HCT116 (cell line): ENCODE measurements at regions not wholly inside any gene's neighbourhood (a gene's known extent, or its start where the extent isn't known, plus 50 kb on each side); places are given as distances from the start of the nearest gene placed in this dataset.

ENCODE experiments used
- ATAC-seq: fragments of 200-7000 bp; cut with Tn5 transposase; 2 replicates; pipeline ENCODE4 v1.9.1; 2020; ENCODE audit warnings: mild to moderate bottlenecking, moderate library complexity
- BruUV-seq: library from RNA; stranded (reverse); fragments of 400-500 nt; replicated peaks from 2 replicates; lab custom pipeline; 2021; lab: Mats Ljungman, UMichigan
- CTCF ChIA-PET: fragments of 300-600 bp; sonication (Branson Sonifier 250); formaldehyde crosslinking; loops from one replicate; lab custom pipeline; 2021; ENCODE audit warnings: antibody characterized with exemption; lab: Charles Lee
- POLR2A ChIA-PET: fragments of 300-600, 350-600 bp; sonication (Branson Sonifier 250); formaldehyde crosslinking; loops from one replicate; lab custom pipeline; 2021; ENCODE audit warnings: antibody characterized with exemption; lab: Charles Lee
- RAD21 ChIA-PET, 2 experiments: fragments of 300-600 bp; sonication (Branson Sonifier 250); formaldehyde crosslinking; loops; one replicate each; lab custom pipeline; 2023; ENCODE audit warnings: low total read pairs in 2 of 2; ENCODE audit not compliant: uncharacterized antibody in 2 of 2, unreplicated experiment in 2 of 2, low non-redundant PET in 1 of 2; lab: Charles Lee
- DNase-seq: peaks from one replicate; pipeline ENCODE4 v3.0.0-alpha.2; 2010; ENCODE audit warnings: low read depth, low spot score
- H2AFZ ChIP-seq: fragments of 200-600 bp; shearing (Covaris generic), sonication (generic); 2 replicates; pipeline ENCODE4 v1.6.1; 2017; ENCODE audit warnings: low read depth, mixed run types, mixed read lengths, antibody characterized with exemption, low read length; ENCODE audit not compliant: poor library complexity, severe bottlenecking
- H3K27ac ChIP-seq: 2 replicates; pipeline ENCODE4 v1.5.1; 2012; ENCODE audit warnings: low read depth, low read length
- H3K27me3 ChIP-seq: fragments of 200-600 bp; sonication (generic); 2 replicates; pipeline ENCODE4 v1.6.1; 2016; ENCODE audit warnings: mixed run types, low read length, mixed read lengths; ENCODE audit not compliant: insufficient read depth
- H3K36me3 ChIP-seq, 2 experiments: fragments of 200-500 bp in 1 of 2; fragments of 200-600 bp in 1 of 2; sonication (Bioruptor generic) in 1 of 2; sonication (generic) in 1 of 2; 2 replicates each; pipeline versions ENCODE4 v1.5.1 to v1.6.1; 2014 to 2016; ENCODE audit warnings: low read length in 2 of 2, inconsistent platforms in 1 of 2, mixed read lengths in 1 of 2, mixed run types in 1 of 2; ENCODE audit not compliant: insufficient read depth in 2 of 2, control insufficient read depth in 1 of 2
- H3K4me1 ChIP-seq, 2 experiments: fragments of 200-600 bp in 1 of 2; sonication (generic) in 1 of 2; 2 replicates each; pipeline versions ENCODE4 v1.5.1 to v1.6.1; 2012 to 2017; ENCODE audit warnings: low read length in 2 of 2, inconsistent platforms in 1 of 2, mild to moderate bottlenecking in 1 of 2, mixed read lengths in 1 of 2, mixed run types in 1 of 2, moderate library complexity in 1 of 2; ENCODE audit not compliant: insufficient read depth in 2 of 2, control insufficient read depth in 1 of 2
- H3K4me2 ChIP-seq: fragments of 200-600 bp; sonication (generic); 2 replicates; pipeline ENCODE4 v1.6.1; 2017; ENCODE audit warnings: mixed run types, low read length, mixed read lengths
- H3K4me3 ChIP-seq, 2 experiments: fragments of 200-600 bp in 1 of 2; sonication (generic) in 1 of 2; replicated peaks in 1 of 2; 2 replicates each; pipeline ENCODE4 v1.5.1; 2011 to 2016; ENCODE audit warnings: low read length in 2 of 2, control low read depth in 1 of 2, low read depth in 1 of 2, mild to moderate bottlenecking in 1 of 2, mixed read lengths in 1 of 2, mixed run types in 1 of 2
- H3K79me2 ChIP-seq: fragments of 200-600 bp; sonication (generic); 2 replicates; pipeline ENCODE4 v1.6.1; 2017; ENCODE audit warnings: mild to moderate bottlenecking, mixed run types, low read length, moderate library complexity, mixed read lengths; ENCODE audit not compliant: insufficient read depth
- H3K9ac ChIP-seq: fragments of 200-600 bp; sonication (generic); 2 replicates; pipeline ENCODE4 v1.6.1; 2016; ENCODE audit warnings: low read length, mixed read lengths
- H3K9me2 ChIP-seq: fragments of 200-600 bp; sonication (generic), shearing (Covaris generic); 2 replicates; pipeline ENCODE4 v1.6.1; 2017; ENCODE audit warnings: mixed run types, mild to moderate bottlenecking, moderate library complexity; ENCODE audit not compliant: insufficient read depth
- H3K9me3 ChIP-seq, 2 experiments: fragments of 200-500 bp in 1 of 2; fragments of 200-600 bp in 1 of 2; sonication (Bioruptor generic) in 1 of 2; sonication (generic) in 1 of 2; 2 replicates each; pipeline ENCODE4 v1.6.1; 2014 to 2017; ENCODE audit warnings: low read length in 2 of 2, mixed read lengths in 2 of 2, inconsistent platforms in 1 of 2, low read depth in 1 of 2, mild to moderate bottlenecking in 1 of 2, mixed run types in 1 of 2, moderate library complexity in 1 of 2; ENCODE audit not compliant: control insufficient read depth in 1 of 2, insufficient read depth in 1 of 2
- H4K20me1 ChIP-seq: fragments of 200-600 bp; sonication (generic), shearing (Covaris generic); 2 replicates; pipeline ENCODE4 v1.6.1; 2017; ENCODE audit warnings: mixed run types, mild to moderate bottlenecking, moderate library complexity; ENCODE audit not compliant: insufficient read depth
- ATF3 ChIP-seq: IDR thresholded peaks from 2 replicates; pipeline ENCODE4 v1.6.1; 2012
- CBX3 ChIP-seq: IDR thresholded peaks from 2 replicates; pipeline ENCODE4 v1.6.1; 2012; ENCODE audit warnings: low read depth
- CEBPB ChIP-seq: IDR thresholded peaks from 2 replicates; pipeline ENCODE4 v1.6.1; 2012; ENCODE audit warnings: low read depth
- CTCF ChIP-seq, 3 experiments: fragments of 200-600 bp in 1 of 3; sonication (generic) in 1 of 3; IDR thresholded peaks in 2 of 3; conservative IDR thresholded peaks in 1 of 3; 2 replicates each; pipeline ENCODE4 v1.5.1; 2012 to 2017; ENCODE audit warnings: low read depth in 2 of 3, low read length in 2 of 3, antibody characterized with exemption in 1 of 3, borderline replicate concordance in 1 of 3, control low read depth in 1 of 3, mild to moderate bottlenecking in 1 of 3, mixed read lengths in 1 of 3, mixed run types in 1 of 3, moderate library complexity in 1 of 3; ENCODE audit not compliant: insufficient read depth in 1 of 3
- EGR1 ChIP-seq: IDR thresholded peaks from 2 replicates; pipeline ENCODE4 v1.6.1; 2012; ENCODE audit warnings: low read depth
- EZH2 ChIP-seq: fragments of 200-600 bp; sonication (generic); IDR thresholded peaks from 2 replicates; pipeline ENCODE4 v1.6.1; 2017; ENCODE audit warnings: antibody characterized with exemption, mixed run types
- EZH2phosphoT487 ChIP-seq: fragments of 200-600 bp; IDR thresholded peaks from 2 replicates; pipeline ENCODE4 v1.6.1; 2018; ENCODE audit warnings: antibody characterized with exemption, borderline replicate concordance
- FOSL1 ChIP-seq: IDR thresholded peaks from 2 replicates; pipeline ENCODE4 v1.6.1; 2012; ENCODE audit warnings: low read depth
- POLR2AphosphoS5 ChIP-seq: IDR thresholded peaks from 2 replicates; pipeline ENCODE4 v1.6.1; 2011; ENCODE audit warnings: mild to moderate bottlenecking, low read depth, low read length, moderate library complexity
- RAD21 ChIP-seq: IDR thresholded peaks from 2 replicates; pipeline ENCODE4 v1.6.1; 2012; ENCODE audit warnings: low read depth, mild to moderate bottlenecking
- SP1 ChIP-seq: IDR thresholded peaks from 2 replicates; pipeline ENCODE4 v1.6.1; 2012; ENCODE audit warnings: low read depth
- SRF ChIP-seq: IDR thresholded peaks from 2 replicates; pipeline ENCODE4 v1.6.1; 2012; ENCODE audit warnings: low read depth
- YY1 ChIP-seq: IDR thresholded peaks from 2 replicates; pipeline ENCODE4 v1.6.1; 2011; ENCODE audit warnings: low read length, low read depth, moderate library complexity, mild to moderate bottlenecking; ENCODE audit not compliant: insufficient replicate concordance; ENCODE audit errors: extremely low read depth
- intact Hi-C: fragments of 100-400 bp; cut with micrococcal nuclease; formaldehyde crosslinking; loops from 2 replicates; pipeline ENCODE4 v1.10.0; 2022

GRCh38 chr4:67201334-67201733, 344.0 kb downstream of the CENPC start:
- DNase-seq (no peak), ATAC-seq (no peak)
- Histone ChIP-seq H3K4me2 (no peak overlapping the region), H3K4me3 (no peak overlapping the region), H3K27me3 (no peaks in the 10 kb centered on the region), H3K27ac (no peak overlapping the region), H4K20me1 (no peaks in the 10 kb centered on the region), H2AFZ (no peak overlapping the region), H3K9me2 (no peaks in the 10 kb centered on the region), H3K4me1 (no peaks in the 10 kb centered on the region), H3K36me3 (no peaks in the 10 kb centered on the region), H3K9ac (no peak overlapping the region), H3K9me3 (peaks cover 0 to 3% of the 10 kb centered on the region in 2 experiments; a peak in 1 of 4 replicates), H3K79me2 (no peaks in the 10 kb centered on the region)
- intact Hi-C loops: no loop called here
- BruUV-seq: no TSS peak
- ChIA-PET POLR2A (no interaction called here), CTCF (no interaction called here), RAD21 (no interaction called here)
- TF ChIP-seq SRF (no peak), POLR2AphosphoS5 (no peak), ATF3 (no peak), EGR1 (no peak), YY1 (no peak), EZH2phosphoT487 (no peak), CTCF (IDR thresholded peaks at IDR 0.05 in 2 of 3, conservative IDR thresholded peaks at IDR 0.05 in 1 of 3; ENCODE audit: borderline replicate concordance in 1 of 3, insufficient read depth in 1 of 3, low read depth in 2 of 3, low read length in 2 of 3) (no peak), SP1 (no peak), CBX3 (no peak), EZH2 (no peak), FOSL1 (no peak), RAD21 (no peak), CEBPB (no peak)
